ENCODE measurements at regions not wholly inside any gene's neighbourhood (a gene's known extent, or its start where the extent isn't known, plus 50 kb on each side); places are given as distances from the start of the nearest gene placed in this dataset.

- Histone ChIP-seq H3K27ac (ENCODE audit: insufficient read depth, low read depth, low read length) (no peak overlapping the region), H3K9me1 (replicated peaks; ENCODE audit: control insufficient read depth, extremely low read depth, insufficient read depth, low read length) (no peaks in the 10 kb centered on the region), H3K36me3 (ENCODE audit: control insufficient read depth in 2 of 2, extremely low read depth in 1 of 2, insufficient read depth in 2 of 2, low read length in 2 of 2) (no peaks in the 10 kb centered on the region), H3K79me2 (ENCODE audit: control insufficient read depth, insufficient read depth, low read length) (no peaks in the 10 kb centered on the region), H2AFZ (ENCODE audit: low read depth, low read length) (no peak overlapping the region), H4K20me1 (replicated peaks; ENCODE audit: control insufficient read depth, extremely low read depth, insufficient read depth, low read length) (no peaks in the 10 kb centered on the region), H3K9me3 (replicated peaks; ENCODE audit: control insufficient read depth, insufficient read depth, low read length) (no peaks in the 10 kb centered on the region), H3K27me3 (ENCODE audit: control insufficient read depth in 2 of 2, insufficient read depth in 2 of 2, low read length in 2 of 2) (no peaks in the 10 kb centered on the region), H3K4me2 (ENCODE audit: insufficient read depth, low read length) (no peak overlapping the region), H3K4me3 (replicated peaks in 1 of 3; ENCODE audit: insufficient read depth in 1 of 3, low read depth in 1 of 3, low read length in 3 of 3) (no peak overlapping the region), H3K9ac (replicated peaks; ENCODE audit: extremely low read depth, insufficient read depth, low read length) (no peak overlapping the region), H3K4me1 (ENCODE audit: control insufficient read depth, extremely low read depth, insufficient read depth, low read length) (no peaks in the 10 kb centered on the region)
- TF ChIP-seq MYC (IDR thresholded peaks at IDR 0.05; ENCODE audit: low read depth, low read length) (no peak), EZH2 (IDR thresholded peaks at IDR 0.05; ENCODE audit: borderline replicate concordance, low read depth, low read length, severe bottlenecking) (no peak), CTCF (IDR thresholded peaks at IDR 0.05; ENCODE audit: extremely low read depth in 1 of 2, insufficient read depth in 1 of 2, low read depth in 1 of 2, low read length in 2 of 2) (no peak), JUN (IDR thresholded peaks at IDR 0.05; ENCODE audit: borderline replicate concordance, insufficient read depth, insufficient read length, low read depth) (no peak), POLR2A (IDR thresholded peaks at IDR 0.05; ENCODE audit: low read depth, low read length) (no peak), MAX (IDR thresholded peaks at IDR 0.05; ENCODE audit: insufficient read depth, insufficient read length) (no peak), GATA2 (IDR thresholded peaks at IDR 0.05; ENCODE audit: insufficient read depth, insufficient read length, low read depth, low read length) (no peak)
- POLR2A ChIA-PET = no interaction called here
- DNase-seq (ENCODE audit: low read depth, low spot score) (no peak), FAIRE-seq (no peak)
- BruUV-seq (replicated peaks) = no TSS peak
- CTCF ChIA-PET = no interaction called here
- intact Hi-C loops (cut with micrococcal nuclease) (no loop called here), dilution Hi-C loops (cut with MboI; ENCODE audit: extremely low pct_ligation_motif_present, low sequenced_read_pairs) (no loop called here)
Observed at GRCh38 chr12:116497051-116497591, 62.1 kb upstream of the MAP1LC3B2 start.
